Muscle of arm (tissue), 1 donor: ENCODE measurements at regions not wholly inside any gene's neighbourhood (a gene's known extent, or its start where the extent isn't known, plus 50 kb on each side); places are given as distances from the start of the nearest gene placed in this dataset.
A peak's percentile ranks its signal among the peaks of the same experiment; 100 is the strongest.
"Not testable (repeated sequence)": the region's sequence is repeated elsewhere in the genome, so short reads cannot be mapped to it uniquely, and the experiment has no call there.

ENCODE experiments used
- DNase-seq: peaks from one replicate; pipeline ENCODE4 v3.0.0-alpha.2; 2013

DNA sequence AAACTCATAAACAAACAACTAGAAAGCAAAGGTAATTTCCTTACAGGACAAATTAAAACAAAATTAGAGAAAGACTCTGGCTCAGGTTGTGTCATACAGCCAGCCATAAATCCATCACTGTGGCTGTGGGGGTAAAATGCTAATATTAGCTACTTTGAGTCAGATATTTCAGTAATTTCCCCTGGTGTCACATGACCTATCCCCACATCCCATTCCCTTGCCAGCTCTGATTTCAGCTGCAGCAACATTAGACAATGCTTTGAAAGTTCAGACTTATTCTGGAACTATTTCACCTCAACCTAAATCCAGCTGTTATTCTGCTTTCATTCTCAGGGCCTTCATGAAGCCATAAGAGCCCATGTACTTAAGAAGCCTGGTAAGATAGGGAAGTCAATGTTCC lies 55.3 kb downstream of the RPL10L start:
- no peak for DNase-seq

DNA sequence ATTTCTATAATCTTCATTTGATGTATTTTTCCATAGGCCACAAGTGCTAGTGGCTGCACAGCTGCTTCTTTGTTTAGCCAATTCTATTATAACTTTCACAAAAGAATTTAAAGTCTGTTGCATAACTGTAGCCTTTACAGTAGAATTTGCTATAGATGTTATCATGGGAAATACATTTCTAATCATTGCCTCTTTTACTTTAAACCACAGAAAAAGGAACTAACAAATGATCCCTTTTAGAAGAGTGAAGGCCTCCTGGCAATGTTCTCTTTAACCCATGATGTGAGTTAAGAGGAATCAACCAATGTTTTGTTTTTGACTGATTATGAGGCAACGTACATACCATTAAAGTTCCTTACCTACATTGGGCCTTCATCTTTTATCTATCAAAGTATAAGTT lies 68.8 kb downstream of the RPL10L start:
- no peak for DNase-seq

DNA sequence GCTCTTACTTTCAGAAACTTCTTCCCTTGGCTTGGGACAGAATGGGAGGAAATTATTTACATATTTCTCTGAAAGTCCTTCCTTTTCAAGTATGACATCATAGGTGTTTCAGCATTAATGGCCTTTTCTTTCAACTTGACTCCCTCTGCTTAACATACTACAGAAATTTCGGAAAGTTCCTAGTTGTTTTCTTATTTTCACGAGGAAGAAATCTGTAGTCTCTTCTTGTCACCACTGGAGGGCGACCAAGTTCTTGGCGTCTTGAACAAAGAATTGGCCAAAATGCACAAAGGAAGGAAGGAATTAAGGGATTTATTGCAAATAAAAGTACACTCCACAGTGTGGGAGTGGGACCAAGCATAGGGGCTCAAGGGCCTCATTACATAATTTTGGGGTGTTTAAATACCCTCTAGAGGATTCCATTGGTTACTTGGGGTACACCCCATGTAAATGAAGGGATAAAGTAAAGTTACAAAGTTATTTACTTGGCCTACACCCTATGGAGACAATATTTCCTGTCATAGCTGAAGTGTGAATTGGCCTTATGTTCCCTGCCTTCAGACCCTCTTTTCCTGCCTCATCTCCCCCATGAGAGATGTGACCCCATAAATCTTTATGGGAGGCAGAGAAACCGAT lies 70.4 kb downstream of the RPL10L start:
- DNase-seq, result peak; percentile 4

DNA sequence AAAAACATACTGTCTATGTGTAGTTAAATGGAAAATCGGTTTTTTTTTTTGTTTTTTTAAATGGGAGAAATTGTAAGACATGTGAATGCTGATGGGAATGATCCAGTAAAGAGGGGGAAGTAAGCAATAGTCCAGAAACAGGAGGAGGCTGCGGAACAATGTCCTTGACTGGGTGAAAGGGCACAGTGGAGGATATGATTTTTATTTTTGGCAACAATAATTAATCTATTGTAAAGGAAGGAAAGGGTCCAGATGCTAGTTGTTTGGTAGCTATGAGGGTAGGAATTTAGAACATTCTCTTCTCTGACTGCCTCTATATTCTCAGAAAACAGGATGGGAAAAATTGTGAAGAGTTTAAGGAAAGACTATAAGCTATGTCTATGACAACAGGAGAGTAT lies 76.6 kb downstream of the RPL10L start:
- no peak for DNase-seq

DNA sequence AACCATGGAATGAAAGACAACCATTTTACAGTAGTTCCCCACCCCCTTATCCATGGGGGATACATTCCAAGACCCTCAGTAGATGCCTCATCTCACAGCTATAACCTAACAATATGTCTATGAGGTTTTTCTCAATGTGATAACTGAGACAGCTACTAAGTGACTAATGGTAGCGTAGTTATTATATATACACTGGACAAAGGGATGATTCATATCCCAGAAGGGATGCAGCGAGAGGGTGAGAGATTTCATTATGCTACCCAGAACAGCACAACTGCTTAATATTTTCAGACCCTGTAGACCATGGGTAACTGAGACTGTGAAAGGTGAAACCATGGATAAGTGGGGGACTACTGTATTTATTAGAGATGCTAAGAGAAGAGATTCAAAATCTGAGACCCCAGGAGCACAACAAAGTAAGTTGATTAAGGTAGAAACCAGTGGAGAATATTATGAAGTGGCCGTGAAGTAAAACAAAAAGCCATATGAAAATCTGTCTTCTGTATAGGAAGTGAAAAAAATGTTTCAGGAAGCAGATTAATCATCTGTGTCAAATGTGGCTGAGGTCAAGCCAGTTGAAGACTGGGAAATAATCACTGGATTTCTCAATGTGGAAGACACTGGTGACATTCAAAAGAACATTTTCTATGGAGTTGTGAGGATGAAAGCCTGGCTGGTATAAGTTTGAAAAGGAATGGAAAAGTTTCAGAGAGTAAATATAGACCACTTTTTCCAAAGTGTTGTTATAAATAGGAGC lies 77.2 kb downstream of the RPL10L start:
- DNase-seq, result no peak

DNA sequence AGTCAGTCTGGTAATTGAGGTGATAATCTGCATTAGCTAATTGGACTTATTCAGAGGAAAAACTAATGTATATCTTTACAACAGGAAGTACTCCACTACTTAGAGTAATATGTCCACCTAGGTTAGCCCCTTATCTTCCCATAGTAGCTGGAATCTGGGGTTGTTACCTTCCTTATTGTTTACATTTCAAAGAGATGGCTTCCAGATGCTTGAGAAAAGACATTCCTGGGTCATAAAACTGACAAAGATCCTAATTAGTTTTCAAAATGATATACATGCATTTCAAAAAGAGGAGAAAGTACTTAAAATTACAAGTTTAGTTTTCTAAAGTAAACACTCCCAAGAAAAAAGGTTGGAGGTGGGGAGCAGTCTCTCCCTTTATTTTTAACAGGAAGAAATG lies 78.1 kb downstream of the RPL10L start:
- no peak for DNase-seq

DNA sequence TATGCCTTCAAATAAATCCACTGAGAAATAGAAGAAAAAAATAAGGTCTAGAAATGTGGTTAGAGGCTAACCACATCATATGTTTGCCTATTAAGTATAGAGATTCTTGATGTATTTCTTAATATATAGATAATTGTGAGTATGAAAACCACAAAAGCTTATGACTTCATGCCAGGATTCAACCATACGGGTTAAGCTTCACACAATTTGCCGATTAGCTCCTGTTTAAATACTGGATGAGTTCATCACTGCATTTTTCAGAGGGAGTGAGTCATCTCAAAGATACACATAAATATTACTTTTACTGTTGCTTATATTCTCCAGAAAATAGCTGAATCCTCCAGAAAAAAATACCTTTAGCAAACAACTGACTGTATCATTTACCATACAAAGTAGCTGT lies 79.6 kb downstream of the RPL10L start:
- no peak for DNase-seq

DNA sequence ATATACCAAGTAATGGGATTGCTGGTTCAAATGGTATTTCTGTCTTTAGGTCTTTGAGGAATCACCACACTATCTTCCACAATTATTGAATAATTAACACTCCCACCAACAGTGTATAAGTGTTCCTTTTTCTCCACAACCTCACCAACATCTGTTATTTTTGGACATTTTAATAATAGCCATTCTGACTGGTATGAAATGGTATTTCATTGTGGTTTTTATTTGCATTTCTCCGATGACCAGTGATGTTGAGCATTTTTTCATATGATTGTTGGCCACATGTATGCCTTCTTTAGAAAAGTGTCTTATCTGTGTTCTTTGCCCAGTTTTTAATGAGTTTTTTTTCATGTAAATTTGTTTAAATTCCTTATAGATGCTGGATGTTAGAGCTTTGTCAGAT lies 83.4 kb downstream of the RPL10L start:
- not testable (repeated sequence) for DNase-seq

DNA sequence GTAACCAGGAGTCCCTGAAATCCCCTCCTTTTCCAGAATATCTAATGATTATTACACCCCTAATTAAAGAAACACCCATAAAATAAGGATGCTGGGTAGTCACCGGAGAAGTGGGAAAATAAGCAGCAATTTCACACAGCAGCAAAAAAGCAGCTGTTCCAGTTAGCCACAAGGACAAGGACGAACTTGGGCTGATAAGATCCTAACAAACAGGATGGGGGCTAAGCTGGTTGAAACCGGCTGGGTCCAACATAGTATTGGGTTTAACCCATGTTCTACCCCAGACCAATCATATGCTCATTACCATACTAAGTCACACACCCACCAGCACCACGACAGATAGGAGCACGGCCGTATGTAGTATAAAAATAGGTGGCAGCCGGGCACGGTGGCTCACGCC lies 100.7 kb downstream of the RPL10L start:
- no peak for DNase-seq

DNA sequence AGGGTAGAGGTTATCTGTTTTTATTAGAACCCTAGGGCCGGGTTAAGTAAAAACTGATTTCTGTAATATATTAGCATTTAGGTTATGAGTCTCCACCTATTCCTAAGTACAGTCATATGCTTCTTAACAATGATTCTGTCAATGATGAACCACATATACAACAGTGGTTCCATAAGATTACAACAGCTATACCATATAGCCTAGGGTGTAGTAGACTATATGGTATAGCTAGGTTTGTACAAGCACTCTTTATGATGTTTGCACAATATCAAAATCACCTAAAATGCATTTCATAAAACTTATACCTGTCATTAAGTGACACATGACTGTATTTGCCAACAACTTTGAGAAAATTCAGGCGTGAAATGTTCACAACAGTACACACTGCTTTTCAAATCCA lies 110.6 kb downstream of the RPL10L start:
- no peak for DNase-seq

DNA sequence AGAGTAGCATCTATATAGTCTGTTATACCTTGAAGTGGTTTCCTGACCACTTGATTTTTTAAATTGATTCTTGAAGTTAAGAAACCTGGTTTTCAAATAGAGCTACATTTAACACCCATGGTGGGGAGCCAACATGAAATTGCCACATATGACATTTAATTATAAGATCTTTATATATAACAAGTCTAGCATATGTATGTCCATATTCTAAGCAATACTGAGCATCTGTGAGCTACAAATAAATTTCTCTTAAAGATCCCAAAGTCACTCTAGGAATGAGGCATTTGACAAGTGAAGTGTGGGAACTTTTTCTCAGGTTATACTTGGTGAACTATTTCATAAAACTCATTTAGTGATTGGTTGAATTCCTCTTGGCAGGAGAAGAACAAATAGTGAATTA lies 132.5 kb downstream of the RPL10L start:
- DNase-seq, result no peak

DNA sequence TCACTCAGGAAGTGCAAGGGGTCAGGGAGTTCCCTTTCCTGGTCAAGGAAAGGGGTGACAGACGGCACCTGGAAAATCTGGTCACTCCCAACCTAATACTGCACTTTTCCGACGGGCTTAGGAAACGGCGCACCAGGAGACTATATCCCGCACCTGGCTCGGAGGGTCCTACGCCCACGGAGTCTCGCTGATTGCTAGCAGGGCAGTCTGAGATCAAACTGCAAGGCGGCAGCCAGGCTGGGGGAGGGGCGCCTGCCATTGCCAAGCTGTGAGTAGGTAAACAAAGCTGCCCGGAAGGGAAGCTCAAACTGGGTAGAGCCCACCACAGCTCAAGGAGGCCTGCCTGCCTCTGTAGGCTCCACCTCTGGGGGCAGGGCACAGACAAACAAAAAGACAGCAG lies 142.8 kb downstream of the RPL10L start:
- DNase-seq, result not testable (repeated sequence)

DNA sequence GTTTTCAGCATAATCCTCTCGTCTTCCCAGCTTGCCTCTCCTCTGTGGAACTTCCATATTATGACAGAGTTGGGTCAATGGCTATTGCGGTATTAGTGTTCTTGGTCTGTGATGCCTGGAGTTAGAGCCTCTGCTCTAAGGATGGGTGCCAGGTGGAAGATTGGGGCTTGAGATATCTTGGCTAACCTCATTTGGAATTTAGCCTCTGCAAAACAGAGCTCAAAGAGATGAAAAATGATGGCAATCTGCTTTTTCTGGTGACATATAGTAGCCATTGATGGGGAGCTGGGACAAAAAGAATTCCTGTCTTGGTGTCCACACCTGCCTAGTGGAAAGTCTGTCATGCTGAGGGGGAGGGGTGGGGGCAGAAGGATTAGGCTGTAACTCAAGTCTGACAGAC lies 152.1 kb downstream of the RPL10L start:
- DNase-seq, result no peak

DNA sequence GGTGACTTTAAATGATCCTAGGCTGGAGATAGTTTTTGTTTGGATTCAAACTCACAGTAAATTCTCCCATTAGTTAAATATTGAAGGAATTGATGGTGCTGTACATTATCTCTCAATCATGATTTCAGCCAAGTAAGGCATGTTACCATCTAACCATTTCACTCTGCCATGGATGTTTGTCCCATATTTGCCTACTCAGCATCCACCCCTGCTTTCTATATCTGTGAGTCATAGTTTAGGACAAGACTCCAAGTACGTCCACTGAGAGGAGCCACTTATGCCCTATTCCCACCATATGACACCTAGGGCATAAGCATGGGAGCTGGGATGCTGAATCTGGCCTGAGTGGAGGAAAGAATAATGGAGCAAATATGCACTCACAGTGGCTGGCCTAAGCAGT lies 155.2 kb downstream of the RPL10L start:
- no peak for DNase-seq

DNA sequence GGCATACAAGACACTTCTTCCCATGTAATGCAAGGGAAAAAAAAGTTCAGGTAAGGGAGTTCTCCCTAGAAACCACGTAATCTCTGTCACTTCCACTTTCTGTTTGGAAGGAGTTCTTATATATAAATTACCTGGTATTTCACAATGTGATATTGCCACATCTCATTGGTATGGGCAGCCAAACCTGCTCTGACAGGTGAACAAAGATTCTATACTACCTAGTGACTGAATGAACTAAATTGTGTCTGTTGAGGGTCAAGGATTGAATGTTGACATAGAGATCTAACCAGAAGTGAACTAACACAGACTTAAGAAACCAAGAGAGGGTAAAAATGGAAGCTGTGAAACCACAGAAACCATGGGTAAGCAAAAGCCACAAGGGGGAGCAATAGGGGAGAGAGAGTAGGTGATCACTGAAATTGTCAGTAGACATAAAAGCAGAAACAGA lies 161.3 kb downstream of the RPL10L start:
- no peak for DNase-seq

DNA sequence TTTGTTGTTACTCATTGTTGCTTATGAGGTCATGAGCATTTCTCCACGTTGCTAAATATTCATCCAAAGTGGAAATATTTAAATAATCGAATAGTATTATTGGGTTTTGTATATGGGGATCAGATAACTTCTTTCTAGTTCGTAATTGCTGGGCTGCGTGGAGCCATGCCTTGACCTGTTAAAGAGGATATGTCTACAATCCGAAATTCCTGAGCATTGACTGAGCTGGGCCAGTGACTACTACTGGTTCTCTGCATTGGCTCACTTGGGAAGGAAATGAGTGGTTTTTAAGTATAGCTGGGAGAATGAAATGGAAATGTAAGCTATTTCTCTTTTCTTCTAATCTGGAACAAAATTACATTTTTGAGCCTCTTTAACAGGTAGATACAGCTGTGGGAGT lies 163.2 kb downstream of the RPL10L start:
- DNase-seq, result no peak

DNA sequence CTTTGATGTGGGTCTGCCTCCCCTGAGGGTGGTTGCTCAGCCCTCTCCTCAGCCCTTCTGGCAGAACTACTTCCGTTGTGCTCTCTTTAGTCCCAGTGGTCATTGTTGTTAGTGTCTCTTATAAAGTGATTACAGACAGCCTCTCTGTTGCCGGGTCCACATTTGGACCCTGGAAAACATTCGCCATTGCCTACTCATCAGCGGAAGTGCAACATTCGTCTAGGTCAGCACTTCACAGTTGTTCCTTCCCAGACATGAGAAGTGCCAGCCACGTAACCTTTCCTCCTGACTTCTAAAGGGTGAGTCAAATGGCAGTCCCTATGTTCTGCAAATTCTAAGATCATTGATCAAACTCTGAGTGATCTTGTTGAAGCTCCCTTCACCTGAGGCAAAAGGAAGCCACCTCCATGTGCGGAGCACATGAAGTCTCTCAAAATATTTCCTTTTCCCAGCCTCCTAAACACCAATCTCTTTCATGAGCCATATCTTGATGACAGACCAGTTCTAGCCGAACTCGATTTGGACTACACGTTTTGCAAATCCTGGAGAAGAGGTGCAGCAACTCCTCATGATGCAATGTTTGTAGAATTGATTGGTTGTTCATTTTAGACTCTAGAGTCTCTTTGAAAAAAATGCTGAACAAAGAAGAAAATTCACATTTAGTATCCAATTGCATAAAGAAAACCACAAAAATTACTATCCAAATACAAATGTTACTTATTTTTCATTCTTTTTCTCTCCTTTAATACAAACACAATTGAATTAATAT lies 163.8 kb downstream of the RPL10L start:
- DNase-seq, result no peak

DNA sequence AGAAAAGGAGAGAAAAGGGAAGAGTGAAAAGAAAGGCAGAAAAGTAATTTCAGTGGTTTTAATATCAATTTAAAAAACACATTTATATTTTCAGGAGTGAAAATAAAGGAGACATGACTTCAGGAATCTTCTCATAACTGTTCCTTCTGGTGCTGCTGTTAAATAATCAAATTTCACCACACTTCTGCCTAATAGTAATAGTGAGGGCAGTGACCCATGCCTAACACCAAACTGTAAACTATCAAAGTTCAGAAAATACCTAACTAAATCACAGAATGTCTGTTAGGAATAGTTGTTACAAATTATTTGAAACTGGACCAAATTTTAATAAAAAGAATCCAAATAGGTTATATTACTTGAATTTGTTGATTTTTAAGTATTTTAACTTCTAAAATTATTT lies 169.4 kb downstream of the RPL10L start:
- DNase-seq, result no peak

DNA sequence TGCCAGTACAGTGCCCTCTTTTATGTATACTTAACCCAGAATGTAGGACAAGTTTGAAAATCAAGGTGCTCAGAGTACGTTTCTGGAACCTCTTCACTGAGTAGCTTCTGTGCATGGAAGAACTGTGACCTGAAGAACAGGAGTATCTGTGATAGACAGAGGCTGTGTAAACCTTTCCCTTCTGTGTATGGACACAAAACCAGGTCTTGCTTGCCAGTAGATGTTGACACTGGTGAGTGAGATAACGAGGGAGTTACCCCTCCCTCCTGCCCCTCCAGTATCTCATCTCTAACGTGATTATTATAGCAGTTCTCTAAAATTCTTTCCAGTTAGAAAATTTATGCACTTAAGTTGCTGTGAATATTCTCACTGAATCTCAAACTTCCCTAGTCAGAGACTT lies 170.8 kb downstream of the RPL10L start:
- no peak for DNase-seq

DNA sequence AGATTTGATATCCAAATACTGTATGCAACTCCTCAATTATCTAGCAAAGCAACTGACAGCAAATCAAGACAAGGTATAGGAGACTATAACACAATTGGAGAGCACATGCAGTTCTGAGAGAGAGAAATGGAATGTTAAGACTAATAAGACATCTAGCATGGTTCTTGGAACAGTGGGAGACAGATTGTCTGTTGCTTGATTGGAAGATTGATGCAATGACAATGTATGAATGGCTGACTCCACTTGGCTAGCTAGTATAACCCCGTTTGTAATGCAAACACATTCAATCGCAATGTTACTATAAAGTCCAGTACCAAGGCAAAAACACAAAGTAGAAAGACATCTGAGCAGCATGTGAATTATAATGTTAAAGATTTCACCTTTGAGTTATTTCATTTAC lies 179.3 kb downstream of the RPL10L start:
- no peak for DNase-seq

DNA sequence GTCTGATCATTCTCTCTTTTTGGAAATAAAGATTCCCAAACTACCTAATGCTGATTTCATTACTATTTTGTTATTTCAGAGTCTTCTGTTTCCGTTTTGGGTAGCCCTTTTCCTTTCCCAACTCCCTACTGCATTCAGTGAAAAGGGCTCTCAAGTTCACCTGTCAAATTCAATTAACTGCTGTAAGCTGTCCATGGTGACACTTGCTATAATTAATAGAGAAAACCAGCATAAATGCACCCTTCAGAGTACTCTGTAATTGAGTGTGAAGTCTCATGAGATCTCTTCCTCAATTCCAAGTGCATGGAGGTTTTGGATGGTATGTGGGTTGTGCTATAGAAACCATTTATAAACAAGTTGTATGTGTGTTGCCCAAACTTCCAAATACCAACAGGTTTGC lies 187.2 kb downstream of the RPL10L start:
- no peak for DNase-seq

DNA sequence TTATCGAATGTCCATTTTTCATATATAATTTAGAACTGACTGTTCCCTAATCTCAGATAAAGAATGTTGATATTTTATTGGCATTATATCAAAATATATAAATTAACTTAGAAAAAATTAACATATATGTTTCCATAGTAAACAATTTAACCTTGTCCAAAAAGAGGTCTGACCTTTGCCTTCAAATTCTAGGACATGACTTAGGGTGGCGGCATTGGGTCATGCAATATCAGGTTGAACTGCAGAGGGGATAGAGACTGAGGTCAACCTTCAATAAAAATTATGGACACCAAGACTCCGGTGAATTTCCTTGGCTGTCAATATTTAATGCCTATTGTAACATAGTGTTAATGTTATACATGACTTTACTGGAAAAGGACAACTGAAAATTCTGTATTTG lies 199.8 kb downstream of the RPL10L start:
- no peak for DNase-seq

DNA sequence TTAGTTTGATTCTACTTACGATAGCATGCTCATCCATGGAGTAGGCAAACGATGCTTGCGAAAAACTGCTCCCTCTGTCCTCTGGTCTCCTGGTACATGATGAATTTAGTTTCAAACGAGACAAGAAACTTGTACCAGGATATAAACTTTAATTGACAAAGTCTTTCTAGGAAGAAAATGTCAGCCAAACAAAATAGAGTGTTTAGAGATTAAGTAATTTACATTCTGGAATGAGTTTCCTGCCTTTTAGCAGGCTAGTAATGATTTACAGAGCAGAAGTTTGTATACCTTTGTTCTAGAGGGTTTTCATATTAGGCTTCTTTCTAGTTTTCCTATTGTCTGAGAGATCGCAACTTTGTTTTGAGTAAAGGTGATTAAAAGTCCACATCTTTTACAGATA lies 206.9 kb downstream of the RPL10L start:
- no peak for DNase-seq
